ENCODE measurements at regions not wholly inside any gene's neighbourhood (a gene's known extent, or its start where the extent isn't known, plus 50 kb on each side); places are given as distances from the start of the nearest gene placed in this dataset.

DNA sequence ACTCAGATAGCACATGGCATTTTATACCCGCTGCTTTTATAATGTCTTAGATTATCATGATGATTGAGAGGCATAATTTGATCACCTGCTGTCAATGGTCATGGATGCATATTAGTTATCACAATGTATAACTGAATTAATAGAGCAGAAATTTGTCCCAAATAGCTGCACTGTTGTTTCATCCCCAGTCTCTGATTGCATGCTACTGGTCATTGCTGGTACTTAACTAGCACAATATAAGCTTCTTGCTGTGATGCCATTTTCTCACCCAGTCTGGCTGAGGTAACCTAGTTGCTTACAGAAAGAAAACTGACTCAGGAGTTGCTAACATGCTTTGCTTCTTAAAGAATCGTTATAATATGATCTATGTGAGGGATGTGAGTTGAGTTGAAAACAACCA is 76.8 kb upstream of the PLEKHA5 start:
- TF ChIP-seq, protein P1, sequence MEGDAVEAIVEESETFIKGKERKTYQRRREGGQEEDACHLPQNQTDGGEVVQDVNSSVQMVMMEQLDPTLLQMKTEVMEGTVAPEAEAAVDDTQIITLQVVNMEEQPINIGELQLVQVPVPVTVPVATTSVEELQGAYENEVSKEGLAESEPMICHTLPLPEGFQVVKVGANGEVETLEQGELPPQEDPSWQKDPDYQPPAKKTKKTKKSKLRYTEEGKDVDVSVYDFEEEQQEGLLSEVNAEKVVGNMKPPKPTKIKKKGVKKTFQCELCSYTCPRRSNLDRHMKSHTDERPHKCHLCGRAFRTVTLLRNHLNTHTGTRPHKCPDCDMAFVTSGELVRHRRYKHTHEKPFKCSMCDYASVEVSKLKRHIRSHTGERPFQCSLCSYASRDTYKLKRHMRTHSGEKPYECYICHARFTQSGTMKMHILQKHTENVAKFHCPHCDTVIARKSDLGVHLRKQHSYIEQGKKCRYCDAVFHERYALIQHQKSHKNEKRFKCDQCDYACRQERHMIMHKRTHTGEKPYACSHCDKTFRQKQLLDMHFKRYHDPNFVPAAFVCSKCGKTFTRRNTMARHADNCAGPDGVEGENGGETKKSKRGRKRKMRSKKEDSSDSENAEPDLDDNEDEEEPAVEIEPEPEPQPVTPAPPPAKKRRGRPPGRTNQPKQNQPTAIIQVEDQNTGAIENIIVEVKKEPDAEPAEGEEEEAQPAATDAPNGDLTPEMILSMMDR (IDR thresholded peaks at IDR 0.05), result no peak
- H3K4me3 ChIP-seq, result no peak overlapping the region
- no peaks in the 10 kb centered on the region for H3K9me3 ChIP-seq
- intact Hi-C loops (cut with DNase I), result no loop called here
- no peak for DNase-seq
- no peak overlapping the region for H3K27ac ChIP-seq
- no peaks in the 10 kb centered on the region for H3K4me1 ChIP-seq
- H3K36me3 ChIP-seq, result no peaks in the 10 kb centered on the region
- ATAC-seq, result no peak
- H3K27me3 ChIP-seq, result no peaks in the 10 kb centered on the region

DNA sequence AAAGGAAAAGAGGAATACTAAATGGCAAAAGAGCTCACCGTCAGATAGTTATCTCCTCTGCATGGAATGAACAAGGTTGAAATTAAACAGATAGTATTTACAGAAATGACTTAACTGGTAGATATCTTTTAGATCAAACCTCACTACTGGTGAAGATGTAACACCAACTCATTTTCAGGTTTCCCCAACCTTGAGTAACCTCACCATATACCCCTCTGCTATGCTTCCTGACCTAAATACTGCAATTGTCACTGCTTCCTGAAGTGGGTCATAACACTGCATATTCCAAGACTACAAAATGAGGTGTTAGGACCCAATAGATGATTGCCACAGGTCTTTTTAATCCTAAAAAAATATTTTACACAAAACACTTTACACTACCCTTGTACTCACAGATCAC is 76.3 kb upstream of the PLEKHA5 start:
- ATAC-seq (no peak), DNase-seq (no peak)
- Histone ChIP-seq H3K27me3 (no peaks in the 10 kb centered on the region), H3K9me3 (no peaks in the 10 kb centered on the region), H3K36me3 (no peaks in the 10 kb centered on the region), H3K4me3 (no peak overlapping the region), H3K27ac (no peak overlapping the region), H3K4me1 (no peaks in the 10 kb centered on the region)
- intact Hi-C loops (cut with DNase I), result no loop called here
- TF ChIP-seq, protein P1 (IDR thresholded peaks at IDR 0.05), result no peak

DNA sequence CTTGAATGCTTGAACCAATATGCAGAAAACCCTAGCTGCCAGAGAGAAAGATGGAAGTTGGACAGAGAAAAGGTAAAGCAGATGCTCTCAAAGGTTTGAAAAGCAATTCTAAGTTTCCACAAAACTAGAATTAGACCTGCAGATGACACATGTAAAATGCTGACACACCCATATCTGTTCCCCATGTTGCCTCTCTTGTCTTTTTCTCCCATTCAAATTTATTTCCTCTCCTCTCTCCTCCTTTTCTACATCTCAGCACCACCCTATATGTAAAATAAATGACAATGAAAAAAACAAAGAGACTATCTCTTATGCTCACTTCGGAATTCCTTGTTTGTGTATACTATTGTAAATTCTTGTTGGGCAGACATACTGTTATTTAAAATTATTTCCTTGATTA is 75.5 kb upstream of the PLEKHA5 start:
- TF ChIP-seq, protein P1 (IDR thresholded peaks at IDR 0.05), result no peak
- ATAC-seq (no peak), DNase-seq (no peak)
- Histone ChIP-seq H3K27me3 (no peaks in the 10 kb centered on the region), H3K27ac (no peak overlapping the region), H3K4me3 (no peak overlapping the region), H3K36me3 (no peaks in the 10 kb centered on the region), H3K4me1 (no peaks in the 10 kb centered on the region), H3K9me3 (no peaks in the 10 kb centered on the region)
- intact Hi-C loops (cut with DNase I), result no loop called here

DNA sequence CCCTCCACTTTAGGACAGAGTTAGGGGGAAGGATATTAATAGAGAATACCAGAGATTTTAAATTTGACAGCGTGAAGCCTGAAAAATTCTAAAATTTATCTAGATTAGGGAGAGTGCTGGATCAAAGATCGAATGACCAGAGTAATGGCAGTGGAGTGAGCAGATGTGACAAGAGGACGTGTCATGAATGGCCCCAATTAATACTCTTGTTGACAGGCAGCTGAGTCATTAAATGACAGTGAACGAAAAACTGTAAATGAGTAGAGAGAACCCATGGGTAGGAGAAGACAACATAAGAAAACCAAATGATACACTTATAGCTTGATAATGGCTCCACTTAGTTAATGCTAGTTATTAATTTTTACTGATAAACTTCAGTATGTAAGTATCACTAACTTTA is 73.9 kb upstream of the PLEKHA5 start:
- TF ChIP-seq, protein P1 (IDR thresholded peaks at IDR 0.05), result no peak
- no peak overlapping the region for H3K4me3 ChIP-seq
- DNase-seq, result no peak
- H3K36me3 ChIP-seq, result no peaks in the 10 kb centered on the region
- intact Hi-C loops (cut with DNase I), result no loop called here
- no peaks in the 10 kb centered on the region for H3K27me3 ChIP-seq
- no peak for ATAC-seq
- H3K9me3 ChIP-seq, result no peaks in the 10 kb centered on the region
- no peak overlapping the region for H3K27ac ChIP-seq
- H3K4me1 ChIP-seq, result no peaks in the 10 kb centered on the region

DNA sequence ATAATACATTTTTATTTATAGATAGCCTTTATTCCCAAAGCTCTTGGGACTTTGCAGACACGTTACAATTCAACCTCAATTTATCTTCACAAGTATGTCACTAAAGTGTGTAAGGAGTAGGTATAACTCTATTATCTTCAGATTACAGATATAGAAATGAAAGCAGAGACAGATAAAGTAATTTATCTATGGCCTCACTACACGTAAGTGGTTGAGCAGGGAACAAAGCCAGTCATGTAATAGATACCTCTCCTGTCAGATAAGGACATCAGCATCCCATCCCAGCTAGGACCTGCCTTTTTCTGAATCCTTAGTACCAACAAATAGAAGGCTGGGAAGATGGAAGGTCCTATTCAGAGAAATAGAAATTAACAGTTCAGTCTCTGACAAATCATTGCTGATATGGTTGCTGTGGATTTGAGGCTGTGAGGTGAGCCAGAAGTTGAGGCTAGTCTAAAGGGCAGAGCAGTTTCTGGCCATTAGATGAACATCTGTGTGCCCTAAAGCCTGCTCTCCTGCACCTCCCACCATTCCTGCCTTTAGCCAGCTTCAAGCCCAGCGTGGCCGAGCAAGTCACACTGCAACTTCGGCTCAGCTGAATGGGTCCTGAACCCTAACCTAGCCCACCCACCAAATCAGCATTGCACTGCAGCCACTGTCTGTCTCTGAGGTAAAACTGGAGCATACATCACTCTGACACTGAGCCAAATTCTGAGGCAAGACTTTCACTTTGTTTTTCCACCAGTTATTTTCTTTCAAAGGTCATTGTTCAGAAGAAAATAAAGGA is 71.1 kb upstream of the PLEKHA5 start:
- H3K27me3 ChIP-seq, result no peaks in the 10 kb centered on the region
- H3K4me1 ChIP-seq, result no peaks in the 10 kb centered on the region
- H3K36me3 ChIP-seq, result no peaks in the 10 kb centered on the region
- intact Hi-C loops (cut with DNase I), result no loop called here
- H3K4me3 ChIP-seq, result no peak overlapping the region
- TF ChIP-seq, protein P1 (IDR thresholded peaks at IDR 0.05), result no peak
- DNase-seq (no peak), ATAC-seq (no peak)
- H3K27ac ChIP-seq, result no peak overlapping the region
- H3K9me3 ChIP-seq, result no peaks in the 10 kb centered on the region
